Gastrocnemius medialis (tissue), 4 donors: ENCODE measurements at regions not wholly inside any gene's neighbourhood (a gene's known extent, or its start where the extent isn't known, plus 50 kb on each side); places are given as distances from the start of the nearest gene placed in this dataset.

Source experiments
- ATAC-seq, 2 donors: fragments of 150-250 bp; one replicate each; pipeline ENCODE4 v1.9.1; 2016
- DNase-seq, 2 donors: peaks; one replicate each; pipeline ENCODE4 v3.0.0-alpha.2; 2019
- H3K27ac ChIP-seq, 4 donors: fragments of 200-600 bp; sonication (generic); 1 replicate in 1 of 4; 2 replicates in 3 of 4; pipeline ENCODE4 v1.5.1; 2016 to 2018; ENCODE audit warnings: mild to moderate bottlenecking in 2 of 4, moderate library complexity in 1 of 4
- H3K27me3 ChIP-seq, 3 donors: fragments of 200-600 bp; sonication (generic) in 2 of 3; 1 replicate in 1 of 3; 2 replicates in 2 of 3; pipeline versions ENCODE4 v1.5.1 to v1.6.0; 2016 to 2019; ENCODE audit warnings: mild to moderate bottlenecking in 1 of 3, moderate library complexity in 1 of 3
- H3K36me3 ChIP-seq, 2 donors: fragments of 200-600 bp; sonication (generic) in 1 of 2; one replicate each; pipeline ENCODE4 v1.5.1; 2017 to 2018
- H3K4me1 ChIP-seq, 2 donors: fragments of 200-600 bp; sonication (generic) in 1 of 2; one replicate each; pipeline ENCODE4 v1.5.1; 2016 to 2017; ENCODE audit warnings: mild to moderate bottlenecking in 2 of 2
- H3K4me3 ChIP-seq, 4 donors: fragments of 200-600 bp; sonication (generic) in 3 of 4; 1 replicate in 1 of 4; 2 replicates in 3 of 4; pipeline ENCODE4 v1.5.1; 2016 to 2019; ENCODE audit warnings: mild to moderate bottlenecking in 2 of 4
- H3K9me3 ChIP-seq, 3 donors: fragments of 200-600 bp; sonication (generic) in 2 of 3; 1 replicate in 1 of 3; 2 replicates in 2 of 3; pipeline ENCODE4 v1.5.1; 2016 to 2019
- POLR2A ChIP-seq, 2 donors: fragments of 450-650 bp; IDR thresholded peaks; one replicate each; pipeline ENCODE4 v1.6.1; 2017; ENCODE audit warnings: antibody characterized with exemption in 2 of 2, mild to moderate bottlenecking in 2 of 2, moderate library complexity in 2 of 2
- in situ Hi-C, 4 donors: fragments of 200-750 bp; cut with MboI; loops; one replicate each; pipeline versions ENCODE4 v1.15.0 to v1.8.0; 2017; ENCODE audit warnings: low sequenced_read_pairs in 4 of 4
- intact Hi-C: fragments of 100-400 bp; cut with DNase I; formaldehyde crosslinking; loops from one replicate; pipeline ENCODE4 v1.15.1; 2023; ENCODE audit warnings: low total_unique reads
- TF ChIP-seq, protein P1 (sequence below), 5 experiments: fragments of 450-650 bp in 3 of 5; fragments of 200-600 bp in 2 of 5; sonication (generic) in 2 of 5; IDR thresholded peaks in 4 of 5; conservative IDR thresholded peaks in 1 of 5; 1 replicate in 4 of 5; 2 replicates in 1 of 5; pipeline ENCODE4 v1.5.1; 2016 to 2019; ENCODE audit warnings: antibody characterized with exemption in 5 of 5, mild to moderate bottlenecking in 3 of 5, moderate library complexity in 3 of 5

- H3K27ac ChIP-seq = no peak overlapping the region
- in situ Hi-C loops (no loop called here), intact Hi-C loops (no loop called here)
- no peaks in the 10 kb centered on the region for H3K27me3 ChIP-seq
- no peak for DNase-seq
- H3K4me1 ChIP-seq = no peaks in the 10 kb centered on the region
- TF ChIP-seq POLR2A (IDR thresholded peaks at IDR 0.05) = no peak
- TF ChIP-seq, protein P1, sequence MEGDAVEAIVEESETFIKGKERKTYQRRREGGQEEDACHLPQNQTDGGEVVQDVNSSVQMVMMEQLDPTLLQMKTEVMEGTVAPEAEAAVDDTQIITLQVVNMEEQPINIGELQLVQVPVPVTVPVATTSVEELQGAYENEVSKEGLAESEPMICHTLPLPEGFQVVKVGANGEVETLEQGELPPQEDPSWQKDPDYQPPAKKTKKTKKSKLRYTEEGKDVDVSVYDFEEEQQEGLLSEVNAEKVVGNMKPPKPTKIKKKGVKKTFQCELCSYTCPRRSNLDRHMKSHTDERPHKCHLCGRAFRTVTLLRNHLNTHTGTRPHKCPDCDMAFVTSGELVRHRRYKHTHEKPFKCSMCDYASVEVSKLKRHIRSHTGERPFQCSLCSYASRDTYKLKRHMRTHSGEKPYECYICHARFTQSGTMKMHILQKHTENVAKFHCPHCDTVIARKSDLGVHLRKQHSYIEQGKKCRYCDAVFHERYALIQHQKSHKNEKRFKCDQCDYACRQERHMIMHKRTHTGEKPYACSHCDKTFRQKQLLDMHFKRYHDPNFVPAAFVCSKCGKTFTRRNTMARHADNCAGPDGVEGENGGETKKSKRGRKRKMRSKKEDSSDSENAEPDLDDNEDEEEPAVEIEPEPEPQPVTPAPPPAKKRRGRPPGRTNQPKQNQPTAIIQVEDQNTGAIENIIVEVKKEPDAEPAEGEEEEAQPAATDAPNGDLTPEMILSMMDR (IDR thresholded peaks at IDR 0.05 in 4 of 5, conservative IDR thresholded peaks at IDR 0.05 in 1 of 5) = no peak
- H3K4me3 ChIP-seq = no peak overlapping the region
- H3K9me3 ChIP-seq = no peaks in the 10 kb centered on the region
- ATAC-seq = no peak
- H3K36me3 ChIP-seq = no peaks in the 10 kb centered on the region
These were observed 428.2 kb upstream of the MAF start for GRCh38 chr16:80028581-80029380.

- Histone ChIP-seq H3K4me3 (peak overlapping the region in 2 of 4 donors; percentile 16 to 35), H3K27ac (no peak overlapping the region), H3K4me1 (no peaks in the 10 kb centered on the region), H3K27me3 (no peaks in the 10 kb centered on the region), H3K36me3 (no peaks in the 10 kb centered on the region), H3K9me3 (no peaks in the 10 kb centered on the region)
- peak; percentile 25 to 62 for DNase-seq
- ATAC-seq = peak; percentile 82 to 95
- TF ChIP-seq, protein P1 (IDR thresholded peaks at IDR 0.05 in 4 of 5, conservative IDR thresholded peaks at IDR 0.05 in 1 of 5) = no peak
- TF ChIP-seq POLR2A (IDR thresholded peaks at IDR 0.05) = no peak
- intact Hi-C loops = no loop called here
- in situ Hi-C loops = no loop called here
These were observed 426.7 kb upstream of the MAF start for GRCh38 chr16:80027007-80027965.

GRCh38 chr16:80025236-80025635, 424.7 kb upstream of the MAF start:
- H3K27me3 ChIP-seq = no peaks in the 10 kb centered on the region
- no peaks in the 10 kb centered on the region for H3K9me3 ChIP-seq
- no peak overlapping the region for H3K27ac ChIP-seq
- in situ Hi-C loops (no loop called here), intact Hi-C loops (no loop called here)
- H3K4me3 ChIP-seq = no peak overlapping the region
- ATAC-seq = no peak
- H3K4me1 ChIP-seq = no peaks in the 10 kb centered on the region
- no peak for TF ChIP-seq POLR2A (IDR thresholded peaks at IDR 0.05)
- TF ChIP-seq, protein P1 (IDR thresholded peaks at IDR 0.05 in 4 of 5, conservative IDR thresholded peaks at IDR 0.05 in 1 of 5) = no peak
- no peak for DNase-seq
- no peaks in the 10 kb centered on the region for H3K36me3 ChIP-seq

DNA sequence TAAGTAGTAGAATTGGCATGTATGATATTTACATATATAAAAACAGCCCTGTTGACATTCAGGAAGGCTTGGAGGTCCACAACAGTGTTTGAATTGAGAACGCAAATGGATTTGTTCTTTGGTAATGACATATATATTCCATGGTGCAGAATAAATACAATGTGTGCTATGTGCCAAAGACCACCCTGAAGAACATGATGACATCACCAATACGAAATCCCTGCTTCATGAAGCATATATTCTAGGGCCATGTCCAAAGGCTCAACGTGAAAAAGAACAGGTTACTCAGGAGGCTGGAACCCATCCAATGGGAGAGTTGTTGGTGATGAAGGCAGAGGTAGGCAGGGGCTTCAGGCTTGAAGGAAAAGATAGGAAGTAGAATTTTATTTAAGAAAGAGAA, 423.9 kb upstream of the MAF start:
- Histone ChIP-seq H3K4me1 (no peaks in the 10 kb centered on the region), H3K9me3 (no peaks in the 10 kb centered on the region), H3K27ac (no peak overlapping the region), H3K27me3 (no peaks in the 10 kb centered on the region), H3K36me3 (no peaks in the 10 kb centered on the region), H3K4me3 (no peak overlapping the region)
- in situ Hi-C loops = no loop called here
- DNase-seq (no peak), ATAC-seq (no peak)
- intact Hi-C loops = no loop called here
- TF ChIP-seq, protein P1 (IDR thresholded peaks at IDR 0.05 in 4 of 5, conservative IDR thresholded peaks at IDR 0.05 in 1 of 5) = no peak
- TF ChIP-seq POLR2A (IDR thresholded peaks at IDR 0.05) = no peak
